NCI-H1930 (cell line): ENCODE measurements at regions not wholly inside any gene's neighbourhood (a gene's known extent, or its start where the extent isn't known, plus 50 kb on each side); places are given as distances from the start of the nearest gene placed in this dataset.
"Not testable (repeated sequence)": the region's sequence is repeated elsewhere in the genome, so short reads cannot be mapped to it uniquely, and the experiment has no call there.

Source experiments
- DNase-seq, 2 experiments: peaks; one replicate each; lab custom pipeline; 2025; lab: John Stamatoyannopoulos, UW

DNA sequence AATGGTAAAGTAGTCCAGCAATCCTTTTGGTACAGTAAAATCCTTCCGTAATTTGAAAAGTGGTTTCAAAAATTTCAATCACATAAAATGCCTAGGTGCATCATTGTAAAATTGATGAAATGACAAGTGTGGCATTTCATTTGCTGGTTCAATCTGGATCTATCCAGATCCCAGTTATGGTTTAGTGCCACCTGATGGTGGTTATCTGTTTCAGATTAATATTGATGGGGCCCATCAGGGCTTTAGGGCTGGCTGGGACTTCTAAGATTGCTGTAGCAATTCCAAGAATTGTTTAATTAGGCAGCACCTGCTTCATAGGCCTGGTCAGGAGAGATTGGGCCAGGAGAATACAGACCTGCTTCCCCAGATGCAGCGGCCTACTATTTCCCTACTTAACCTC, 55.5 kb upstream of the PIK3C3 start:
- DNase-seq, result no peak

DNA sequence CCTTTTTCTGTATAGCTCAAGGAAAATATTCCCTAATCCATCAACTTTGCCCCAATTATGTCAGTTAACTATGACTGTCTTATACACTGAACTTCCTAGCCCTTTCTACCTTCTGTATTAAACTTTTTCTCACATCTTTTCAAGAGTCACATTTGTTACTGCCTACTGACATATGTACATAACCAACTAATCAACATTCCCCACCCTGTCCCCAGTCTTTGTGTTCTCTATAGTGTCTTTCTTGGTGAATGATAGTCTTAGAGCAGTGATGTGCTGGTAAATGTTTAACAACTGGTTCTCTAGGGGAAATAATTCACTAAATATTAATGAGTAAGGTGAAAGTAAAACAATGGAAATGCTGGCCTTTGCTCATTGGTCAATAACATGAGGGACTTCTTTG, 61.6 kb upstream of the PIK3C3 start:
- no peak for DNase-seq

DNA sequence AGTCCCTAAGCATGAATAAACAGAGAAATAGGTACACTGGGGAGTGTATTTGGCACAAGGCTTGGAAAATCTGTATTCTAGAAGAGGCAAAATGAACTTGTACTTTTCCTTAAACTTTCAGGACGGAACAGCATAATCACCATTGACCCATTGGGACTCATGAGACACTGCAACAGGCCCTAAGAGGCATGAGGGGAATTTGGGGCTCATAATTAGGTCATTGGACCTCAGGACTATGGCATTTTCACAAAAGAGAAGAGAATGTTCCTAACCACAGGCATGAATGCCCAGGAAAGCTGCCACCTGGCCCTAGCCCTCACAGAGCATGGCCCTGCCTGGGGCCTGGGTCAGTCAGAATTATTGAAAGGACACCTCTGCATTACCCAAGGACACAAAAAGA, 67.9 kb upstream of the PIK3C3 start:
- DNase-seq, result no peak

DNA sequence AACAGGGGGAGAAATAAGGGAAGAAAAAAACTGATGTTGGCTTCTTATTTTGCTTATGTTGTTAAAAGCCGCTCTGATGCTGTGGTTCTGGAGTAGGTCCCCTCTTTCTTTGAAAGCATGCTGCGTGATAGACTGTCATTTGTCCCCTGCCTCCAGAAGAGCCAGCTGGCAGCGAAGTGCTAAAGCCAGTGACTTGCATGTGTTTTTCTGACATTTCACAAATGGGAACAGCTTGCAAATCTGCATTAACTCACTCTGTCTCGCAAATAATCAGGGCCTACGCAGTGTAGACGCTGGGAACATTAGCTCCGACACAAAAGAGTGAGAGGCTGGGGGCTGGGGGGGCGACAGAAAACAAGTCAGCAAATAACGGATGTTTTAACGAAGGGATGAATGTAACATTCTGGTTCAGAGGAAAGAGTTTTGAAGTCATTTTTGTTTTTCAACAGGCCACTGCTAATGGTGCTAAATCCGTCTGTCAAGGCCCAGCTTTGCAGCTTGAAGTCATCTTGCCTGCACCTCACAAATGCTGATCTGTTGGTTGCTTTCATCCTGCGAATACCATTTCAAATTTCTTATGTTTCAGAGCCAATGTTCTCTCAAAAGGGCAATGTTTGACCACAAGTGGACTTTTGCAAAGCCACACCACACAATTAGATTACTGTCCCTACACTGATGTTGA, 68.8 kb upstream of the PIK3C3 start:
- no peak for DNase-seq

DNA sequence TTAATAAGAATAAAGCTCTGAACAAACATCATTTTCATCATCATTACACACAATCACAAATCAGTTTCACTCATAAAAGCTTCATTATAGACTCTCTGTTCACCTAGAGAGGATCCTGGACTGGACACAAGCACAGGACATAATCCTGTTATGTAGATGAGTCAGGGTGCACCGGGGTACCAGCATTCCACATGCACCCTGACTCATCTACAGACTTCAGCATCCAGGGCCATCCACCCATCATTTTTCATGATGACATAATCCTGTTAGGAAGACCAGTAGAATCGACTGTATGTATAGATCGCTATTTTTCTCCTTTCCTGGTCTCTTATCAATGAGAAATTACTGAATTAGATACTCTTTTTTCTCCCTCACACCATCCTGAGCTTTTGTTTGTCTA, 73.7 kb upstream of the PIK3C3 start:
- no peak for DNase-seq

DNA sequence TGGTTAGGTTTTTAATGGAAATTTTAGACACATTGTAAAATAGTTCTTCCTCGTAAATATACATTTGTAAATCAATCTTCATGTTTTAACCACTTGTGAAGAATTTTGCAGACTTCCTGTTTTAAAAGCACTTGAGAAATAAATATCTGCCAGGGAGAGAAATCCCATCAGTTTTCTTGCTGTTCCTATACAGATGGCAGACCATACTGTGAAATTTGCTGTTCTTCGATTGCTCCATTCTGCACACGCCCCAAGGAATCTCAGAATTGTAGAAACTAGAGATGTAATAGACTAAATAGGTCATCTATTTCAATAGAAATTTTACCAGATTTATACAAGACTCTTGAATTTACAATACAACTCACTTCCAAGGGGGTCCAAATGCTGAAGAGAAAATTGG, 75.8 kb upstream of the PIK3C3 start:
- no peak for DNase-seq

DNA sequence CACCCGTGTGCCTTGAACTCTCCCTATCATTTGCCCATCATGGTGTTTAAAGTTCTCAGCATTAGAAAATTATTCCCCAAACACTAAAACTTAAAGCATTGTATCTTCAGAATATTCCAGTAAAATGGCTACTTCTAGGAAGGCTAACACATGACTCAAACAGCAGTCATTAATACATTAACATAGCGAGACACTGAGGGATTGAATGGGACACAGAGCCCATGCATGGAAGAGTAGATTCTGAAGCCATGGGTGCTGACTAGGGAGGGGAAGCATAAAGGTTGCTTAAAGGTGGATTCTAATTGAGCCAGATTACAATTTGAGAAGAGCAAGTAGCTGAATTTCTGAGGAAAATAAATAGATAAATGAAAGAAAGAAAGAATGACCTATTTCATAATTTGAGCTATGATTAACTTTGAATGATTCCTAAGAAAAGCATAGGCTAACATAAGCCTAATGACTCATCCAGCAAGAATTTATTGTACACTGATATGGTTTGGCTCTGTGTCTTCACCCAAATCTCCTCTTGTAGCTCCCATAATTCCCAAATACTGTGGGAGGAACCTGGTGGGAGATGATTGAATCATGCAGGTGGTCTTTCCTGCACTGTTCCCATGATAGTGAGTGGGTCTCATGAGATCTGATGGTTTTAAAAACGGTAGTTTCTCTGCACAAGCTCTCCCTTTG, 79.8 kb upstream of the PIK3C3 start:
- DNase-seq, result no peak

DNA sequence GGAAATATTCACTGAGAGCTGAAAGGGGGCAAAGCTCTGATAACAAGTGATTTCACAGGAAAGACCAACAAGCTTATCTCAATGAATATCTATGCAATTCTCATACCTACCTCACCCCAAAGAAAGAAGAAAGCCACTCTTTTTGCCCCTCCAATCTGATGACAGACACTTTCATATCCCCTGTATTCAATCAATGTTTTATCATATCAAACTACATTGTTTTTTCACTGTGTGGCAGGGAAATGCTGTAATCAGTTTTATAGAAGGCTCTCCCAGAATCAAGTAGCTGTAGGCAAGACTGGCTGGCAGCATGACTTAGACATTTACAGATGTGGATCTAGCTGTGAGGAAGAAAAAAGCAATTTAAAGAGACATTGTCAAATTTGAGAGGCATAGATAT, 81.3 kb upstream of the PIK3C3 start:
- DNase-seq, result no peak

DNA sequence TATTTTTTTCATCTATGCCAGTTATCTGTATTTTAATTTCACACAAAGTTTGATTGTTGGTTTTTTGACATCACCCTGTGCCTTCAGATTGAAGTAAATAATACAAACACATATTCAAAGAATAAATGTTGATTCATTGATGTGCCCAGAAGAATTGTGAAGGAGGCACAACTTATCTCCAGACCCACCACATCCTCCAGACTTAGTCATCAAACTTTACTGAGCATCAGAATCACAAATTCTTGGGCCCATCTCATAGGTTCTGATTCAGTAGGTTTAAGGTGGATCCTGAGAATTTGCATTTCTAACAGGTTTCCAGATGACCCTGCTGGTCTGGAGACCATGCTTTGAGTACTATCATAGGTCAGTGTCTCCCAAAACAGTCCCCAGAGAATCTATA, 82.8 kb upstream of the PIK3C3 start:
- DNase-seq, result no peak

DNA sequence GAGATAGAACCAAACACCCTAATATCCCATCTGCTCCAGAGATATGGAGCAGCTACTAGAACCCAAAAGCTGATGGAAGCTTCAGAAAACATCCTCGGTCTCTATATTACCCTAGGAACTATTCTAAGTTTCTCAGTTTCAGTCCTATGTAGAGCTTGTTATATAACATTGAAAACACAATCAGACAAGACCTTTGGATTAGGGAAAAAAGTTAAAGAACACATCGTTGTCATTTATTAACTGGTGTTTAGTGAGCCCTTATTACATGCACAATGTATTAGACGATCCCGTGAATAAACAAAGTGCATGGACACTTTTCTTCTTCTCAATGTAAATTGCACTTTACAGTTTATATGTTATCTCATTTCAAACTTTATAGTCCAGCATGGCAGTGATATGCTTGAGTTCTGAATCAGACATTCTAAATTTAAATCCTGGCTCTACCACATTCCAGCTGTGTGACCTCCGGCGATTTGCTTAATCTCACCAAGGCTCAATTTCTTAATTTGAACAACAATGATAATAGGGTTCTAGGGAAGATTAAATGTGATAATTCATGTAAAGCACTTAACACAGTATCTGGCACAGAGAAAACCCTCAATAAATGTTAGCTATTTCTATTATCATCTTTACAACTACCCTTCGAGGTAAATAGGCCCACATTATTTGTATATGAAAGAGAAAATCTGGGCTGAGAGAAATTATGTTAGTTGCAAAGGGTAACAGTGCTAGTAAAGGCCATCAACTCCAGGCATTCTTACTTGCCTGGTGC, 83.6 kb upstream of the PIK3C3 start:
- DNase-seq, result no peak

DNA sequence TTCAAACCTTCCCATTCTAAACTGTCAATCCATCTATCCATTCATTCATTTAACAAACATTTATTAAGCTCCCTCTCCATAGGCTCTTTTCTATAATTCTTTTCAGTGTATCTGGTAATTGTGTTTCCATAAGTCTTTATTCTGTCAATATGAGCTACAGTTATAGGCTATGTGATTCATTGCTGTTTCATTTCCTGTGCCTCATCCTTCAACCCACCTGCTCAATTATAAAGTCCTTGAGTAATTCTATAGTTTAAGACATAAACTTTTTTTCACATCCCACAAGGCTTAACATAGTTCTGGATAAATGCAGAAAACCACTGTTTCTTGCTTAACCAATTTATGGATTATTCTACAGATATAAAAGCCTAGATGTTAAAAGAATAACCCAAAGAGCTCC, 84.2 kb upstream of the PIK3C3 start:
- no peak for DNase-seq

DNA sequence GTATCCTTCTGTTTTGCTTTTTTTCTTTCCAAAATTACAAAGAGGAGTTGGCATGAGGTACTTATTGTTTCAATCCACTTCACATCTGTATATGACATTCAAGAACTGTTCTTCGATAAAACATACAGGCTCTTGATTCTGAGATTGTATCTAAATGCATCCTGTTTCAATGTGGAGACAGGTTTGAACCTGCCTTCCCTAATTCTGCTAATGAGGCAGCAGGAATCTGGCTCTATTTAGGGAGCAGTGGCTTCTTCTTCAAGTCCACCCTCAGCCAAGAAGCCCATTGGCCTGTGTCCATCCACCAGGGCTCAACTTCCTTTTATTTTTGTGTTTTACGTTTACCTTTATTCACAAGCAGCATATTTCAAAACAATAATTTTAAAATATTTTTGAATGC, 84.8 kb upstream of the PIK3C3 start:
- no peak for DNase-seq

DNA sequence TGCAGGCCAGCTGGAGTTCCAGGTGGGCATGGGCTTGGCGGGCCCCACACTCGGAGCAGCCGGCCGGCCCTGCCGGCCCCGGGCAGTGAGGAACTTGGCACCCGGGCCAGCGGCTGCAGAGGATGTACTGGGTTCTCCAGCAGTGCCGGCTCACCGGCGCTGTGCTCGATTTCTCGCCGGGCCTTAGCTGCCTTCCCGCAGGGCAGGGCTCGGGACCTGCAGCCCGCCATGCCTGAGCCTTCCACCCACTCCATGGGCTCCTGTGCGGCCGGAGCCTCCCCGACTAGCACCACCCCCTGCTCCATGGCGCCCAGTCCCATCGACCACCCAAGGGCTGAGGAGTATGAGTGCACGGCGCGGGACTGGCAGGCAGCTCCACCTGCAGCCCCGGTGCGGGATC, 89.2 kb upstream of the PIK3C3 start:
- not testable (repeated sequence) for DNase-seq

DNA sequence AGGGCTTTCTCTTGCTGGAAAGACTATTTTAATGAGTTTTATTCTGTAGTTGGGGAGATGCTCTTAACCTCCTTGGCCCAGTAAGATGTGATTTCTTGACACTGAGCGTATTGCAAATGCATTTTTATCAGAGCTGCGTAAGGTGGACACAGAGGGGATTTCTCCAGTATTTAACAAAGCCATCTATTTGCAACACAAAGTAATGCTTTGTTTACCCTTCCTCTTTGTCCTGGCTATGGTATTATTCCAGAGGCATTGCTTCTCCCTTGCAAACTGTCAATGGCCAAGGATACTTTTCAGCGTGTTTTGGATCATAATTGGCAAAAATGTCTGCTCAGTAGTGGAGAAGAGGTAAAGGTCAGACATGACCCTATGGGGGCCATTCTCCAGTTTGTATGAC, 90.8 kb upstream of the PIK3C3 start:
- no peak for DNase-seq

DNA sequence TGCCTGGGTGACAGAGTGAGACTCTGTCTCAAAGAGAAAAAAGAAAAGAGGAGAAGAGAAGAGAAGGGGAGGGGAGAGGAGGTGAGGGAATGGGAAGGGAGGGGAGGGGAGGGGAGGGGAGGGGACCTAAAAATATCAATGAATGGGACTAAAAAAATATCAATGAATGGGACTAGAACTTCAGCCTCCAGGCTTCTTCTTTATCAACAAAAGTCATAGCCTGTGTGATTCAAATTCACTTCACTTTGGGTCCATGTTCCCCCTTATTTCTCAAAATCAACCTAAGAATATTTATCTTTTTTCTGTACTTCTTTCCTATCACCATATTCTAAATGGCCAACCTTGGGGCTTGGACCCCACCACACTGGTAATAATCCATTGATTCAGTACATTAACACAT, 92.1 kb upstream of the PIK3C3 start:
- no peak for DNase-seq

DNA sequence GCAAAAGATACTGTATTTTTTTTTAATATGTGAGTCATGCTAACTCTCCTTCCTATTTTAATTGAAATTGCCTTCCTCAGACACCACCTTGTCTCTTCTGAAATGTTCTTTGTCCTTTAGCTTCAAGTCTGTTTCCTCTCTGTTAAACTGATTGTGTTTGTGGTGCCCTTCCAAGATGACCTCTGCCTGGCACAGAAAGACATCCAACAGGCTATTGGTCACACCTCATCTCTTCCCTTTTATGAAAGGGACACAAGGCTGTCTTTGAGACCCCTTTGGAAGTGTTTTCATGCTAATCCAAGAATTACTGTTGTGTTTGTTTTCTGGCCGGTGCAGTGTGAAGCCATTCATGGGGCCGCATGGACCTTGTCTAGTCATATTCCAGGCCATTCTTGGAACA, 94.0 kb upstream of the PIK3C3 start:
- DNase-seq, result no peak

DNA sequence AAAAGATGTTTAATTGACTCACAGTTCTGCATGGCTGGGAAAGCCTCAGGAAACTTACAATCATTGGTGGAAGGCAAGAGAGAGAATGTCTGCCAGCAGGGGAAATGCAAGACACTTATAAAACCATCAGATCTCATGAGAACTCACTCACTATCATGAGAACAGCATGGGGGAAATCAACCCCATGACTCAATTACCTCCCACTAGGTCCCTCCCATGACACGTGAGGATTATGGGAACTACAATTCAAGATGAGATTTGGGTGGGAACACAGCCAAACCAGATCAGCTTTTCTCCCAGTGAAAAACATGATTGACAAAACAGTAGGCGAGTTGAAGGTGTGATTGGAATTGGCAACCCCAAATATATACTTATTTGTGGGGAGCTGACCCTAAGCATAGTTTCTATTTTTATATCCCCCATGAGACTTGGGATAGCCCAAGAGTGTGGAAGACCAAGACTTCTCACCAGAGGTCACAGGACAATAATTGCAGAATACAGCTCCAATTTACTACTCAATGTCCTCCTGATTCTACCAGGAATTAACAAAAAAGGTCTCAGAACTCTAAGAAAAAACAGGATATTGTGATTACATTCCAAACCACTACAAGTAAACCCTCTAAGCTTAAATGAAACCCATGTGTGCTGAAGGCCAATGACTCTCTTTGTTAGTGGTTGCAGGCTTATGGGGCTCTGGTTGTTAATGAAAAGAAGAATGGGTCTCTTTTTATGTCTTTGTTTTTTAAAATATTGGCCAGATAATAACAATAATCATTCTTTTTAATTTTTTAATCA, 96.1 kb upstream of the PIK3C3 start:
- DNase-seq, result no peak

DNA sequence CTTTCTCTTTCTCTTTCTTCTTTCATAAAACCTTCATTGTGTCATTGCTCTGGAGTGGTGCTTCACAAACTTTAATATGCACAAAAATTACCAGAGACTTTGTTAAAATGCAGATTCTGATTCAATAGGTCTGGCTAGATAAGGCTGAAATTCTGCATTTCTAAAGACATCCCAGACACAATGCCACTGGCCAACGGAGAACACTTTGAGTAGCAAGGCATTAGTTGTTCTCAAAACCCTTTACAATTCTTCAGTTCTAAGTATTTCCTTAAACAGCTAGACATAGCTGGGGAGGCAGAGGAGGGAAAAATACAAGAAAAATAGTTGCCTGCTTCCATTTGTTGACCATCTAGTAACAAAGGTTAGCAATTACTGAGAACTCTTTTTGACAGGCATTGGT, 101.8 kb upstream of the PIK3C3 start:
- DNase-seq, result no peak

DNA sequence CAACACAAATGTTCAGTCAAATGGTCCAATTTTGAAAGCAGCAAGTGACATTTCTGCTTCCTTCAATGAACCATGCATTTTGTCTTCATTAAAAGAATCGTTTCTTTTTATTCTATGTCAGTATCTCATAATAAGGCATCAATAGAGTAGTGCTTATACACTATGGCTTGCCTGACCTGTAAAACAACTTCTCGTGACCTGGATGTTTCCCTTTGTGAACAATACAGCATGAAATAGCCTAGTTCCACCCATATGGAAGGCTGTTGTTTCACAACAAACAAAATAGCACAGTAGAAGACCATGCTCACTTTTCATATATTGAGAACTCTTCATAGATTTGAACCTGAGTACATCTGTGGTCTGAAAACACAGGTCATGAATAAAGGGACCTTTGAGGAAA, 104.3 kb upstream of the PIK3C3 start:
- no peak for DNase-seq

DNA sequence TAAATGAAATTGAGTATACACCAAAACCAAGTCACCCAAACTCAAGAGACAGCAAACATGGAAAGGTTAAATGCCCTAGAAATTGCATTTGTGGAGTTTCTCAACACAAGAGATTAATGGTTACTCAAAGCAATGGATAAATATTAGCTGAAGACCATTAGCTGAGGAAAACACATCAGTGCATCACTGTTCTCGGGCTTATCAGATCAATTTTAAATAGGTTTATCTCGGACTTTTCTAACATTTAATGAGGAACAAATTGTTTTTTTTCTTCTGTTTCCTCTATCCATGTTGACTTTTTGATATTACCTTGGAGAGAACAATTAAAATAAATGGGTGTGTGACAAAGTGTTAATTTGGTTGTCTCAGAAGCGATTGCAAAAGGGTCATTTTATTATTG, 105.4 kb upstream of the PIK3C3 start:
- DNase-seq, result no peak

DNA sequence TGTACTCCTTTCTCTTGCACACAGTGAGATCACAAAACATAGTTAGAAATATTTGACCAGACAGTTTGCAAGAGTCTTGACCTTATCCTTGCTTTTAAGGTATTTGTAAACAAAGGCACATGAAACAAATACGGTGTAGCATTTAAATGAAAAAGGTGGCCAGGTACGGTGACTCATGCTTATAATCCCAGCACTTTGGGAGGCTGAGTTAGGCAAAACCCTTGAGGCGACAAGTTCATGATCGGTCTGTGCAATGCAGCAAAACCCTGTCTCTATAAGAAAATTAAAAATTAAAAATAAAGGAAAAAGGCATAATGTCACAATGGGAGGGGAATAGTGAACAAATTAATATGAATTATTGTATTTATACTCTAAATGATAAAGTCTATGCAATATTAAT, 109.5 kb upstream of the PIK3C3 start:
- no peak for DNase-seq

DNA sequence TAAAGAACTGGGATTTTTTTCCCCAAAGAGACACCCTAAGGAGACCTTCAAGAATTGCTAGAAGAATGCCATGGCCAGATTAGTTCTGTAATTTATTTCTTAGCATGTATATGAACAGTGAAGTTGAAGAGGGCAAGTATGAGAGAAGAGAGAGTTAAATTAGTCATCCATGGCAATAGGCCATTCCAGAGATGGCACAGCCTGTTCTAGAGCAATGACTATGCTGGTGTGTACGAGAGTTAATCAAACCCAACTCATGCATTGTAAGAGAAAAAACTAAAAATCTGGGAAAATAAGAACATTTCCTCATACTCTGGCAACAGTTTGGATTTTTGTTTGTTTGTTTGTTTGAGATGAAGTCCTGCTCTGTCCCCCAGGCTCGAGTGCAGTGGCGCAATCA, 112.1 kb upstream of the PIK3C3 start:
- no peak for DNase-seq
